MM.1S (cell line): ENCODE measurements at regions not wholly inside any gene's neighbourhood (a gene's known extent, or its start where the extent isn't known, plus 50 kb on each side); places are given as distances from the start of the nearest gene placed in this dataset.

Experiments used
- CTCF ChIP-seq: fragments of 300-600 bp; sonication (generic); IDR thresholded peaks from 2 replicates; pipeline ENCODE4 v1.5.1; 2016; ENCODE audit warnings: antibody characterized with exemption, low read length, mixed read lengths
- EZH2 ChIP-seq: fragments of 300-600 bp; sonication (generic); optimal IDR thresholded peaks from 2 replicates; pipeline ENCODE3; 2017; ENCODE audit warnings: low read depth, mild to moderate bottlenecking, antibody characterized with exemption, low read length, mixed read lengths
- EZH2phosphoT487 ChIP-seq: fragments of 300-600 bp; sonication (generic); IDR thresholded peaks from 2 replicates; pipeline ENCODE4 v1.6.1; 2018; ENCODE audit warnings: antibody characterized with exemption, low read length

GRCh38 chr4:60619531-60620305 is 580.4 kb upstream of the ADGRL3 start:
- TF ChIP-seq CTCF (no peak), EZH2phosphoT487 (no peak), EZH2 (no peak)
